Cardiac muscle cell (in vitro differentiated cells and primary cell): ENCODE measurements at regions not wholly inside any gene's neighbourhood (a gene's known extent, or its start where the extent isn't known, plus 50 kb on each side); places are given as distances from the start of the nearest gene placed in this dataset.

ENCODE experiments used
- DNase-seq, 2 donors: peaks; one replicate each; pipeline versions ENCODE4 v3.0.0 to v3.0.0-alpha.2; 2010 to 2017; ENCODE audit warnings: low read depth in 1 of 2, low spot score in 1 of 2
- H3K27ac ChIP-seq: fragments of 200-600 bp; sonication (generic); 2 replicates; pipeline ENCODE4 v1.5.1; 2016
- H3K27me3 ChIP-seq: fragments of 200-600 bp; sonication (generic); 2 replicates; pipeline ENCODE4 v1.6.0; 2016; ENCODE audit warnings: control low read depth
- H3K36me3 ChIP-seq: fragments of 200-600 bp; sonication (generic); 2 replicates; pipeline ENCODE4 v1.5.1; 2016; ENCODE audit warnings: control low read depth
- H3K4me1 ChIP-seq: fragments of 200-600 bp; sonication (generic); 2 replicates; pipeline ENCODE4 v1.8.1; 2017; ENCODE audit warnings: low read depth, mild to moderate bottlenecking, mixed run types
- H3K4me3 ChIP-seq: fragments of 200-600 bp; sonication (generic); 2 replicates; pipeline ENCODE4 v1.5.1; 2016; ENCODE audit warnings: mild to moderate bottlenecking
- H3K9me3 ChIP-seq: fragments of 200-600 bp; sonication (generic); 2 replicates; pipeline ENCODE4 v1.5.1; 2017; ENCODE audit warnings: low read depth, mild to moderate bottlenecking, control low read depth
- CTCF ChIP-seq: IDR thresholded peaks from 2 replicates; pipeline ENCODE4 v1.5.1; 2012; ENCODE audit warnings: low read depth, mild to moderate bottlenecking, low read length

- Histone ChIP-seq H3K9me3 (no peaks in the 10 kb centered on the region), H3K27me3 (no peaks in the 10 kb centered on the region), H3K4me3 (no peak overlapping the region), H3K36me3 (no peaks in the 10 kb centered on the region), H3K4me1 (no peaks in the 10 kb centered on the region), H3K27ac (no peak overlapping the region)
- no peak for TF ChIP-seq CTCF
- no peak for DNase-seq
Observed at GRCh38 chr6:90989763-90990162, 402.9 kb upstream of the MAP3K7 start.

DNA sequence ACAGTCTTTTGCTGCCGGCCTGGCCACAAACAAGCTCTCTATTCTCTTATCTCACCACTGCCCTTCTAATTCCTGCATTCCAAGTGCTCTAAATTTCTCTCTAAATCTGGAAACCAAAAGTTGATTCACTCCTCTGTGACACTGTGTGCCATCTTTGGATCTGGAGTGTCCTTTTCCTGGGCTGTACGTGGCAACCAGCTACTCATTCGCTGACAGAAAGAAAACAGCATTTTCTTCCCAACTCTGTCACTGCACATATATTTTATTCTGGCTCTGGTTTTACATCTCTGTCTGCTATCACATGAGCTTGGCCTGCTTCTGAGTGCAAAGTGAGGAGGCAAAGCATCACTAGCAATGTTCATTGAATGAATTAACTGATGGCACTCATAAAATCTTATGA, 397.2 kb upstream of the MAP3K7 start:
- Histone ChIP-seq H3K4me1 (no peaks in the 10 kb centered on the region), H3K9me3 (no peaks in the 10 kb centered on the region), H3K27ac (no peak overlapping the region), H3K36me3 (no peaks in the 10 kb centered on the region), H3K27me3 (no peaks in the 10 kb centered on the region), H3K4me3 (no peak overlapping the region)
- no peak for TF ChIP-seq CTCF
- DNase-seq = no peak

DNA sequence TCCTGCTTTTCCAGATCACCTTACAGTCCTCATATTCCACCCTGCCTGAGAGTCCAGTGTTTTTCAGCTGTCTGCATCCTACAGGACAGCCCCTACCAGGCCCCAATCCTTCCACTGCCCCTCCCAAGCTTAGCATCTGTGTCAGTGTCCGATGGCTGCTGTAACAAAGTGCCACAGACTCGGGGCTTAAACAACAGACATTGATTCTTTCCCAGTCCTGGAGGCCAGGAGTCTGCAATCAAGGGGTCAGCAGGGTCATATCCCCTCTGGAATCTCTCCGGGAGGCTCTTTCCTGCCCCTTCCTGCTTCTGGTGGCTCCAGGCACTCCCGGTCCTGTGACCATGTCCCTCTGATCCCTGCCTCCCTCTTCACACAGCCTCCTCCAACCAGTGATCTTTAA, 396.6 kb upstream of the MAP3K7 start:
- no peak for DNase-seq

DNA sequence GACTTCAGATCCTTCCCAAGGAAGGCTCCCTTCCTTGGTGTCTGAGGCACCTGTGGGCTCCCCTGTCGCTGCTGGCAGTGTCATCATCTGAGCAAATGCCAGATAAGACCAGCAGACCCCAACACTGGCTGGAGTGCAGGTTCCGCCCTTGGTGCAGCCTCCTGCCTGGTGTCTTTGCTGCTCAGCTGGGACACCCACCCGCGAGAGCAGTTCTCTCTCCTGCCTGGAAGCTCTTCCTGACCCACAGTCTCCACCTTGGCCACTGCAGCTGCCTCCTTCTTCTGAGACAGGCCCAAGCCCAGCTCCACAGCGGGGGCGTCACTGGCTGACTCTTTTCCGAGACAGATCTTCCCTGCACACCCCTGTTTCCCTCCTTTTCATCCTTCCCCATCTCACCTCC, 395.7 kb upstream of the MAP3K7 start:
- Histone ChIP-seq H3K27ac (no peak overlapping the region), H3K4me3 (no peak overlapping the region), H3K36me3 (no peaks in the 10 kb centered on the region), H3K4me1 (no peaks in the 10 kb centered on the region), H3K27me3 (no peaks in the 10 kb centered on the region), H3K9me3 (no peaks in the 10 kb centered on the region)
- no peak for DNase-seq
- no peak for TF ChIP-seq CTCF

More for the DNA sequence above, 396.6 kb upstream of the MAP3K7 start:
- no peak overlapping the region for H3K4me3 ChIP-seq
- no peak for TF ChIP-seq CTCF
- no peak overlapping the region for H3K27ac ChIP-seq
- H3K4me1 ChIP-seq = no peaks in the 10 kb centered on the region
- H3K9me3 ChIP-seq = no peaks in the 10 kb centered on the region
- H3K27me3 ChIP-seq = no peaks in the 10 kb centered on the region
- H3K36me3 ChIP-seq = no peaks in the 10 kb centered on the region

- H3K4me3 ChIP-seq = no peak overlapping the region
- H3K27me3 ChIP-seq = no peaks in the 10 kb centered on the region
- H3K36me3 ChIP-seq = no peaks in the 10 kb centered on the region
- no peak for TF ChIP-seq CTCF
- DNase-seq = no peak
- no peaks in the 10 kb centered on the region for H3K4me1 ChIP-seq
- H3K27ac ChIP-seq = no peak overlapping the region
- H3K9me3 ChIP-seq = no peaks in the 10 kb centered on the region
Observed at GRCh38 chr6:90982051-90982450, 395.2 kb upstream of the MAP3K7 start.

DNA sequence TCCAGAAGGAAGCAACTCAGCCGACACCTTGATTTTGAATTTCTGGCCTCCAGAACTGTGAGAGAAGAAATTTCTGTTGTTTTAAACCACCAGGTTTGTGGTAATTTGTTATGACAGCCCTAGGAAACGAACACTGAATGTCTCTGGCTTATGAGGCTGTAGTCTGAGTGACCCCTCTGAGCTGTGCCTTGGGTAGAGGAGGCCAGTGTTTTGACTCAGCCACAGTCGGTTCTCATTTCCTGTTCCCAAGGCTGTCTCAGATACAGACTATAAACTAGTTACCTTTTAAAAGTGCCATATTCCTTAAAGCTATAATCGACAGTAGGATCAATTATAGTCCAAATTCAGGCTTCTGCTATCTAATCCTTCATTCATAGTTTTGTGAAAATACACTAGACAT, 391.2 kb upstream of the MAP3K7 start:
- DNase-seq = no peak
- no peaks in the 10 kb centered on the region for H3K36me3 ChIP-seq
- TF ChIP-seq CTCF = no peak
- no peaks in the 10 kb centered on the region for H3K4me1 ChIP-seq
- no peak overlapping the region for H3K4me3 ChIP-seq
- H3K27me3 ChIP-seq = no peaks in the 10 kb centered on the region
- H3K27ac ChIP-seq = no peak overlapping the region
- no peaks in the 10 kb centered on the region for H3K9me3 ChIP-seq
